Panc1 (cell line): ENCODE measurements at regions not wholly inside any gene's neighbourhood (a gene's known extent, or its start where the extent isn't known, plus 50 kb on each side); places are given as distances from the start of the nearest gene placed in this dataset.

ENCODE experiments used
- POLR2AphosphoS5 ChIP-seq: IDR thresholded peaks from 2 replicates; pipeline ENCODE4 v1.6.1; 2012; ENCODE audit warnings: mild to moderate bottlenecking, low read depth, low read length, moderate library complexity
- SIN3A ChIP-seq: IDR thresholded peaks from 2 replicates; pipeline ENCODE4 v1.6.1; 2012; ENCODE audit warnings: low read depth, mild to moderate bottlenecking, low read length, moderate library complexity, borderline replicate concordance; ENCODE audit not compliant: insufficient read depth
- TCF7L2 ChIP-seq: IDR thresholded peaks from 2 replicates; pipeline ENCODE4 v1.6.1; 2011; ENCODE audit warnings: mild to moderate bottlenecking, low read depth, low read length, inconsistent platforms
- TF ChIP-seq, protein P1 (sequence below): fragments of 450-650 bp; IDR thresholded peaks from 2 replicates; pipeline ENCODE4 v1.5.1; 2017; ENCODE audit warnings: mild to moderate bottlenecking
- TF ChIP-seq, protein P2 (sequence below), 2 experiments: IDR thresholded peaks; 2 replicates each; pipeline ENCODE4 v1.6.1; 2011 to 2012; ENCODE audit warnings: low read depth in 2 of 2, control low read depth in 1 of 2, low read length in 1 of 2, mild to moderate bottlenecking in 1 of 2, moderate library complexity in 1 of 2; ENCODE audit not compliant: insufficient read depth in 1 of 2

DNA sequence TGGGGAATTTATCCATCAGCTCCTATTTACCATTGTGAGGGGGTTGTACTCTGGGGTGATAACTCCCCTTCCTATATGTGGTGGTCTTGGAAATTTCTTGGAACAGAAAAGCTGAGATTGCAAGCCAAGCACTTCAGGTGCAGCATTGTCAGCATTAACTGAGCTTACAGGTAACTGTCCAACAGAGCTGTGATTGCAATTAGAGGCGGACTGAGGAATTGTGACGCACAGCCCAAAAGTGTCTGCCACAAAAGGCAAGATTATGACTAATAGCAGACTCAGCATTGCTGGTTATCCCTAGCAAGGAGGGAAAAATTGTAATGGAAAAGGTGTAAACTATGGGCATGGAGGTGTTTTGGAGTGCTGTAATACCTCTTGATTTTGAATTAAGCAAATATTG lies 126.1 kb upstream of the AGR3 start:
- no peak for TF ChIP-seq TCF7L2
- TF ChIP-seq, protein P1, sequence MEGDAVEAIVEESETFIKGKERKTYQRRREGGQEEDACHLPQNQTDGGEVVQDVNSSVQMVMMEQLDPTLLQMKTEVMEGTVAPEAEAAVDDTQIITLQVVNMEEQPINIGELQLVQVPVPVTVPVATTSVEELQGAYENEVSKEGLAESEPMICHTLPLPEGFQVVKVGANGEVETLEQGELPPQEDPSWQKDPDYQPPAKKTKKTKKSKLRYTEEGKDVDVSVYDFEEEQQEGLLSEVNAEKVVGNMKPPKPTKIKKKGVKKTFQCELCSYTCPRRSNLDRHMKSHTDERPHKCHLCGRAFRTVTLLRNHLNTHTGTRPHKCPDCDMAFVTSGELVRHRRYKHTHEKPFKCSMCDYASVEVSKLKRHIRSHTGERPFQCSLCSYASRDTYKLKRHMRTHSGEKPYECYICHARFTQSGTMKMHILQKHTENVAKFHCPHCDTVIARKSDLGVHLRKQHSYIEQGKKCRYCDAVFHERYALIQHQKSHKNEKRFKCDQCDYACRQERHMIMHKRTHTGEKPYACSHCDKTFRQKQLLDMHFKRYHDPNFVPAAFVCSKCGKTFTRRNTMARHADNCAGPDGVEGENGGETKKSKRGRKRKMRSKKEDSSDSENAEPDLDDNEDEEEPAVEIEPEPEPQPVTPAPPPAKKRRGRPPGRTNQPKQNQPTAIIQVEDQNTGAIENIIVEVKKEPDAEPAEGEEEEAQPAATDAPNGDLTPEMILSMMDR: no peak
- TF ChIP-seq, protein P2, sequence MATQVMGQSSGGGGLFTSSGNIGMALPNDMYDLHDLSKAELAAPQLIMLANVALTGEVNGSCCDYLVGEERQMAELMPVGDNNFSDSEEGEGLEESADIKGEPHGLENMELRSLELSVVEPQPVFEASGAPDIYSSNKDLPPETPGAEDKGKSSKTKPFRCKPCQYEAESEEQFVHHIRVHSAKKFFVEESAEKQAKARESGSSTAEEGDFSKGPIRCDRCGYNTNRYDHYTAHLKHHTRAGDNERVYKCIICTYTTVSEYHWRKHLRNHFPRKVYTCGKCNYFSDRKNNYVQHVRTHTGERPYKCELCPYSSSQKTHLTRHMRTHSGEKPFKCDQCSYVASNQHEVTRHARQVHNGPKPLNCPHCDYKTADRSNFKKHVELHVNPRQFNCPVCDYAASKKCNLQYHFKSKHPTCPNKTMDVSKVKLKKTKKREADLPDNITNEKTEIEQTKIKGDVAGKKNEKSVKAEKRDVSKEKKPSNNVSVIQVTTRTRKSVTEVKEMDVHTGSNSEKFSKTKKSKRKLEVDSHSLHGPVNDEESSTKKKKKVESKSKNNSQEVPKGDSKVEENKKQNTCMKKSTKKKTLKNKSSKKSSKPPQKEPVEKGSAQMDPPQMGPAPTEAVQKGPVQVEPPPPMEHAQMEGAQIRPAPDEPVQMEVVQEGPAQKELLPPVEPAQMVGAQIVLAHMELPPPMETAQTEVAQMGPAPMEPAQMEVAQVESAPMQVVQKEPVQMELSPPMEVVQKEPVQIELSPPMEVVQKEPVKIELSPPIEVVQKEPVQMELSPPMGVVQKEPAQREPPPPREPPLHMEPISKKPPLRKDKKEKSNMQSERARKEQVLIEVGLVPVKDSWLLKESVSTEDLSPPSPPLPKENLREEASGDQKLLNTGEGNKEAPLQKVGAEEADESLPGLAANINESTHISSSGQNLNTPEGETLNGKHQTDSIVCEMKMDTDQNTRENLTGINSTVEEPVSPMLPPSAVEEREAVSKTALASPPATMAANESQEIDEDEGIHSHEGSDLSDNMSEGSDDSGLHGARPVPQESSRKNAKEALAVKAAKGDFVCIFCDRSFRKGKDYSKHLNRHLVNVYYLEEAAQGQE (IDR thresholded peaks at IDR 0.05; ENCODE audit: insufficient read depth in 1 of 2, low read depth in 2 of 2, low read length in 1 of 2): no peak
- TF ChIP-seq POLR2AphosphoS5: no peak
- no peak for TF ChIP-seq SIN3A
